NCI-H82 treated with DMSO at 0.1 percent for 48 hours (cell line): ENCODE measurements at regions not wholly inside any gene's neighbourhood (a gene's known extent, or its start where the extent isn't known, plus 50 kb on each side); places are given as distances from the start of the nearest gene placed in this dataset.
A peak's percentile ranks its signal among the peaks of the same experiment; 100 is the strongest.
"Not testable (repeated sequence)": the region's sequence is repeated elsewhere in the genome, so short reads cannot be mapped to it uniquely, and the experiment has no call there.

Experiments used
- DNase-seq: peaks from one replicate; lab custom pipeline; 2025; ENCODE audit not compliant: unreplicated experiment; lab: John Stamatoyannopoulos, UW

DNA sequence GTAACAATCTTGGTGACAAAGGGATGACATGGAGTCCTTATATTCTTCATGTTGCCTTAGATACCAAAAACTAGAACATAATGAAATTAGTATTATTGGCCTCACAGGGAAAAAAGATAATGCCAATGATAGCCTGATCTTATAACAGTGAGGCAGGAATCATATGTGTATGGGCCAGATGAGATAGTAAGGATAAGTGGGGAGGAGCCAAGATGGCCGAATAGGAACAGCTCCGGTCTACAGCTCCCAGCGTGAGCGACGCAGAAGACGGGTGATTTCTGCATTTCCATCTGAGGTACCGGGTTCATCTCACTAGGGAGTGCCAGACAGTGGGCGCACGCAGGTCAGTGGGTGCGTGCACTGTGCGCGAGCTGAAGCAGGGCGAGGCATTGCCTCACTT is 1543.4 kb downstream of the OLFM4 start:
- DNase-seq: peak; percentile 43

DNA sequence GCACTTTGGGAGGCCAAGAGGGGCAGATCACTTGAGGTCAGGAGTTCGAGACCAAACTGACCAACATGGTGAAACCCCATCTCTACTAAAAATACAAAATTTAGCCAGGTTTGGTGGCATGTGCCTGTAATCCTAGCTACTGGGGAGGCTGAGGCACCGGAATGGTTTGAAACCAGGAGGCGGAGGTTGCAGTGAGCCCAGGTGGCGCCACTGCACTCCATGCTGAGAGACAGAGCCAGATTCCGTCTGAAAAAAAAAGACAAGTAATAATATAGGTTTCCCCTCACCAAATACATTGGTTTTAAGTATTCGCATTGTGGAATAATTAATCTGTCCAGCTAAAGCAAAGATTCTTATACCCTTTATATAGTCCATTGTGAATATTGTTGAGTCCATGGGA is 1544.6 kb downstream of the OLFM4 start:
- DNase-seq: no peak

DNA sequence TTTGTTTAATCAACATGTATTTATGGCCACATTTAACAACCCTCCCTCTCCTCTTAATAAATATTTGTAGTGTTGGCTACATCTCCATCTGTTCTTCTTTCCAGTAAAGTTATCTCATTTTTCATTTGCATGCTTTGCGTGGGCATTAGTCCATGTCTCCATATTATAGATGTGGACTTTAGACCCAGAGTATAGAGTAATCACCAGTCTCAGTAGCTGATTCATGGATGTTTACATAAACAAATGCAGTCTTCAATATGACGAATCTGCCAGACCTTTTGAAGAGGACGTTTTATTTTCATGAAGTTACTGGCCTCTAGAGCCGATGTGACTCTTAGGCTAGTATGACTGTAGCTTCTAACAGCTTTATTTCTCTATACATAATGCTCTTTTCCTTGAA is 1546.2 kb downstream of the OLFM4 start:
- no peak for DNase-seq

- DNase-seq: no peak
These were observed 1562.9 kb downstream of the OLFM4 start for GRCh38 chr13:54591540-54591939.

DNA sequence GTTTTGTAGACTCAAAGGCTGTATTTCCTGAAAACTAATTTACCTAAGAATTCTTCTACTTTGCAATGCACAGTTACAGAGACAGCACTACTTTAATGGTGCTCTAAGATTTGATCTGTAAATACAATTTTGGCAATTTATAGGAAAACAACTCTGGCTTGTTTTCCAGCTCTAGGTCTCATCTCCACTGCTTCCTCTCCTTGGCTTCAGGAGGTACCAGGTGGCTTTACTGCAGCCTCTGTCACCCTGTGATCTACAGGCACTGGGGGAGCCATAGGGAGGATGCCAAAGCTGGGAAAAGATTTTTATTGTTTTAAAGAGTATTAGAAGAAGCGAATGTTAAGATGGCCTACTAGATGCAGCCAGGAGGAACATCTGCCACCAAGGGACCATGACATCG is 1563.6 kb downstream of the OLFM4 start:
- DNase-seq: no peak

DNA sequence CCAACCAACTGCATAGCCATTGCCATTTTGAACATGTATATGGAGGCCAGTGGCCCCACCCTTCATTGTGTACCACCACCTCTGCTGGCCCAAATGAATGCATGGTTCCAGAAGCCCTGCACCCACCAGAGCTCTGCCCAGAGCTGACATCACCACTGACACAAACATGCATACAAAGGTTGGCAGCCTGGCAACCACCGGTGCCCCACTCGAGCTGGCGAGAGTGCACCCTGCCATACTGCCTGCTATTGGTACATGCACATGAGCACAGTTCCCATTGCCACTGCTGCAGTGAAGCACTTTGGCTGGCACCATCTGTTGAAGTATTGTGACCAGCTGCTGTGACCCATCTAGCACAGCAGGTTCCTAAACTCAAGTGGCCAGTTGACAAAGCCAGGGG is 1564.9 kb downstream of the OLFM4 start:
- DNase-seq: no peak

DNA sequence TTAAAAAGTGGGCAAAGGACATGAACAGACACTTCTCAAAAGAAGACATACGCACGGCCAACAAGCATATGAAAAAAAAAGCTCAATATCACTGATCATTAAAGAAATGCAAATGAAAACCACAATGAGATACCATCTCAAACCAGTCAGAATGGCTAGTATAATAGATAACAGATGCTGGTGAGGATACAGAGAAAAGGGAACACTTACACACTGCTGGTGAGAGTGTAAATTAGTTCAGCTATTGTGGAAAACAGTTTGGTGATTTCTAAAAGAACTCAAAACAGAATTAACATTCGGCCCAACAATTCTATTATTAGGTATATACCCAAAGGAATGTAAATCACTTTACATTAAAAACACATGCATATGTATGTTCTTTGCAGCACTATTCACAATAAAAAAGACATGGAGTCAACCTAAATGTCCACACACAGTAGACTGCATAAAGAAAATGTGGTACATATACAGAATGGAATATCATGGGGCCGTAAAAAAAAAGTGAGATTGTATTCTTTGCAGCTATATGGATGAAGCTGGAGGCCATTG is 1569.0 kb downstream of the OLFM4 start:
- no peak for DNase-seq

GRCh38 chr13:54599413-54599812 is 1570.8 kb downstream of the OLFM4 start:
- no peak for DNase-seq

DNA sequence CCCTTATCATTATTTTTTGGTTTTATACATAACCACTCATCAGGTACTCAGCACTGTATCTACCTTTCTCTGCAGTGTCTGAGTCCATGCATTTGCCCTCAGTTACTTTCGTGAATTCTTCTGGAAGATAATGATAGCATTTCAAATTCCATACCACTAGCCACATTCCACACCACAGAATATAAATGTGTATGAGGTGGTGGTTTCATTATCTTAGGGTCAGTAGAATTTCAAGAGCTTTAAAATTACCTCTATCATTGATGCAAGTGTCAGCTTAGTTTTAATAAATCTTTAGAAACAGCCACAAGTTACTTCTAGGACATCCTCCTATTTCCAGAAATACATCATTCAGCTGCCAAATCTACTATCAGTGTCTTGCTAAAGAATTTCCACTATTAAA is 1578.3 kb downstream of the OLFM4 start:
- no peak for DNase-seq

GRCh38 chr13:54607421-54607820 is 1578.8 kb downstream of the OLFM4 start:
- DNase-seq: no peak

GRCh38 chr13:54611390-54611789 is 1582.8 kb downstream of the OLFM4 start:
- no peak for DNase-seq

DNA sequence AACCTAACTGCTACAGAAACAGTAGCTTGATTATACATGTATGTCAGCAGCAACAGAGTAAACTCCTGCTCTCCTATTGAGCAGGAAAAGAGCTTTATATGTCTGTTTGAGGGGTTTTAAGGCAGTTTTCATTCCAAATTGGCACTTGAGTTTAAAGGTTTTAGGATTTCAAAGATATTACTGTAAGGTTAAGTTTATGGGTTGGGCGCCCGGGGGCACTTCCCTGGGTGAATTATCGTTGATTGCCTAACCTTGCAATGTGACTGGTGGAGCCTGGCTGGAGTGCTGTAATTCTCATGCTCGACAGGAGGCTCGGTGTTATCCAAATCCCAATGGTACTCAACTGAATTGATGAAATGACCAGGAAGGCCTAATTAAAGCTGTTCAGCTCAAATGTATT is 1586.1 kb downstream of the OLFM4 start:
- peak; percentile 54 for DNase-seq

GRCh38 chr13:54626504-54626903 is 1597.9 kb downstream of the OLFM4 start:
- DNase-seq: not testable (repeated sequence)

GRCh38 chr13:54627646-54628372 is 1599.2 kb downstream of the OLFM4 start:
- DNase-seq: peak; percentile 93

- DNase-seq: no peak
These were observed 1599.8 kb downstream of the OLFM4 start for GRCh38 chr13:54628383-54628782.

DNA sequence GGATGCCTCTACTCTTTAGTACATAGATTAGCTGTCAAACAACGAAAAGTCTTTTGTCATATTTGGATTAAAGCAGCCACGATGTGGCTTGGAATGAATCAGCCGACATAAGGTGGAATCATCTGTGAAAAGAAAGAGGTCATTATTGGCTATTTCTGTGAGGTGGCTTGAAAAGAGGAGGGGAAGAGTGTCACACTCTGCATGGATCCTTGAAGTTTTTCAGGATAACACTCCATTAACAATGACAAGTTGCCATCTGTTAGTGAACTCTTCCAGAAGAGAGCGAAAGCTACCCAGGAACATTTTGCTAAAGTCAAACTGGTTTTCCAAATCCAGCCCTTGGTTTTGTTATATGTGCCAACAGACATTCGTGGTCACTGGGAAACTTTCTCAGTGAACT is 1604.8 kb downstream of the OLFM4 start:
- no peak for DNase-seq

- DNase-seq: no peak
These were observed 1607.6 kb downstream of the OLFM4 start for GRCh38 chr13:54636231-54636630.

DNA sequence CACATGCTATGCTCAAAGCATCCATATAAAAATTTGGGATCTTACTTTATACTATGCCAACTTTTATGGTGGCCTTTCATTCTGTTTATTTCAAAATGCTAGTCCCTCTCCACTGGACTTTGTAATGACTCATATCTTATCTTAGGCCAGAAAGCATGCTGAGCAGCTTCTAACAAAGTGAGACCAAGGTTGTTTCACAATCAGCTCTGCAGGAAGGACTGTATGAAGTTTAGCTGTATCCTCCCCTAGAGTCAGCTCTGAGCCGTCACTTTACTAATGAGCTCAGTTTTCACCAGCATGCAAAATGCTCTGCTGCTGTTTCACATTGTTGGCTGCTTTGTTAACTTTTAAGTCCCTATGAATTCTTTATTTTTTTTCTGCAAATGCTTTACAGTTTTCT is 1608.8 kb downstream of the OLFM4 start:
- no peak for DNase-seq

DNA sequence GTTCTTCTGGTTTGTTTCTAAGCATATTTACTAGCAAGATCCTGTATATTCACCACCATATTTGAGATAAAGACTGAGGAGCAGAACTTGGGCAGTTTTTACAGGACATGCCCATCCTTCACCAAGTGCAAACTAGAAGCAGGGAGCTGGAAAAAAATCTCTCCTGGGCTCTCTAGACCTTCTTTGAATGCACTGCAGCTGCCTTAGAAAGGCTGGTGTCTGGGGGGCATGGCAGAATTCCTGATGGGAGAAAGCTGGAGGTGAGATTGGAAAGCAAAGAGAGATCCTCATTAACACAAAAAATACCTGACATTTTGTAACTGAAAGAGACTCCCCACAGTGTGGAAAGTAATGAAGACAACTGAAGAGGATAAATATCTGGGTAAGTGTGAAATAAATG is 1612.1 kb downstream of the OLFM4 start:
- DNase-seq: no peak

DNA sequence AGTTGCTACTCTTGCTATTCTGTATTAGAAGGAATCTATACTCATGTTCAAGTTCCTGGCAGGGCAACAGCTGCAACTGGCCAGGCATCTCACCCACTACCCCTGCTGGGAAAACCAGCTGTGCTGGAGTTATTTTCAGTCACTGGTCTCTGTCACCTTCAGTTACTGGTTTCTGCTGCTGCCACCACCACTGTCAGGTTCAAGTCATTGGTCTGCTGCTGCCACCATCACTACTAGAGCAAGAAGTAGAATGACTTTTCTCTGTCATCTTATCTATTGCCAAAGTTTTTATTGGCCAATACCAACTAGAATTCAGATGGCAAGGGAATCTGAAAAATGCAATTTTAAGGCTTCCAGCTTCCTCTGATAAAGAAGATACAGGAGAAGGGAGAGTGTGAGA is 1615.2 kb downstream of the OLFM4 start:
- DNase-seq: no peak

GRCh38 chr13:54647275-54647674 is 1618.7 kb downstream of the OLFM4 start:
- DNase-seq: no peak

DNA sequence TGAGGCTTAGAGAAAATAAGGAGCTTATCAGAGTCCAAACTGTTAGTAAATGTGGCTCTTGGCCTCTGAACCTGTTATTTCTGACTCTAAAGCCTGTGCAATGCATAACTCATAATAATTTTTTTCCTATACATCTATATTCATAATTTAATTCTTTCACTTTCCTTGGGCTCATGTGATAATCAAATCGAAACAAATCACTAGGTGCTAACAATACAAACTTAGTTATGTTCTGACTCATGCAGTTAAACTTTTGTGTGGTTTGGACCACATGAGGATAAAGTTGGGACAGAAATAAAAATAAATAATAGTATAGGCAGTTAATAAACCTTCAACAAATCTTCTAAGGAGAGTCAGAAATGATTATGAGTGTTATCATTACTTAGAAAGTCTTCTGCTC is 1629.0 kb downstream of the OLFM4 start:
- no peak for DNase-seq

GRCh38 chr13:54658771-54659170 is 1630.2 kb downstream of the OLFM4 start:
- DNase-seq: no peak
